Body of pancreas (tissue), 4 donors: ENCODE measurements at regions not wholly inside any gene's neighbourhood (a gene's known extent, or its start where the extent isn't known, plus 50 kb on each side); places are given as distances from the start of the nearest gene placed in this dataset.
A peak's percentile ranks its signal among the peaks of the same experiment; 100 is the strongest.
"Not testable (repeated sequence)": the region's sequence is repeated elsewhere in the genome, so short reads cannot be mapped to it uniquely, and the experiment has no call there.

Experiments
- ATAC-seq: fragments of 150-250 bp; one replicate; pipeline ENCODE4 v1.9.1; 2016
- DNase-seq, 4 donors: peaks; one replicate each; pipeline ENCODE4 v3.0.0-alpha.2; 2019
- H3K27ac ChIP-seq, 4 donors: fragments of 200-600 bp; sonication (generic); 1 replicate in 3 of 4; 2 replicates in 1 of 4; pipeline versions ENCODE4 v1.5.1 to v1.6.1; 2016 to 2019; ENCODE audit warnings: mild to moderate bottlenecking in 1 of 4, mixed read lengths in 1 of 4, moderate library complexity in 1 of 4
- H3K27me3 ChIP-seq, 2 donors: fragments of 200-600 bp; sonication (generic); one replicate each; pipeline ENCODE4 v1.6.0; 2016; ENCODE audit warnings: mild to moderate bottlenecking in 1 of 2
- H3K36me3 ChIP-seq, 2 donors: fragments of 200-600 bp; sonication (generic); replicated peaks in 1 of 2; 2 replicates each; pipeline ENCODE4 v1.5.1; 2016; ENCODE audit warnings: low read depth in 2 of 2; ENCODE audit not compliant: insufficient read depth in 1 of 2
- H3K4me1 ChIP-seq: fragments of 200-600 bp; sonication (generic); one replicate; pipeline ENCODE4 v1.6.0; 2016
- H3K4me3 ChIP-seq, 2 donors: fragments of 200-600 bp; sonication (generic); 1 replicate in 1 of 2; 2 replicates in 1 of 2; pipeline ENCODE4 v1.5.1; 2016 to 2019
- H3K9me3 ChIP-seq, 3 donors: fragments of 200-600 bp; sonication (generic); 1 replicate in 2 of 3; 2 replicates in 1 of 3; pipeline ENCODE4 v1.5.1; 2016
- CTCF ChIP-seq, 7 experiments: fragments of 450-650 bp in 4 of 7; fragments of 200-600 bp in 3 of 7; sonication (generic) in 3 of 7; IDR thresholded peaks; one replicate each; pipeline ENCODE4 v1.5.1; 2016 to 2019; ENCODE audit warnings: antibody characterized with exemption in 7 of 7
- POLR2A ChIP-seq, 3 donors: fragments of 450-650 bp; IDR thresholded peaks; one replicate each; pipeline ENCODE4 v1.6.1; 2016; ENCODE audit warnings: antibody characterized with exemption in 3 of 3, mild to moderate bottlenecking in 2 of 3
- WGBS, 2 donors: methylation state at CpG; one replicate each; pipeline ENCODE4 v1.1.5; 2017; 5-methylcytosine and 5-hydroxymethylcytosine counted together
- intact Hi-C: fragments of 100-400 bp; cut with DNase I; formaldehyde crosslinking; loops from one replicate; pipeline ENCODE4 v1.15.1; 2023

- Histone ChIP-seq H3K9me3 (no peaks in the 10 kb centered on the region), H3K4me3 (no peak overlapping the region), H3K27ac (no peak overlapping the region), H3K27me3 (no peaks in the 10 kb centered on the region), H3K4me1 (no peaks in the 10 kb centered on the region), H3K36me3 (no peaks in the 10 kb centered on the region)
- ATAC-seq (no peak), DNase-seq (no peak)
- TF ChIP-seq CTCF (IDR thresholded peaks at IDR 0.05) (no peak), POLR2A (IDR thresholded peaks at IDR 0.05) (no peak)
- intact Hi-C loops, result no loop called here
- WGBS, 2 donors, result 20 to 25% methylated on average over 4 of the region's 4 CpGs
These were observed 85.9 kb downstream of the MAGED4 start for GRCh38 chrX:52270453-52271116.

GRCh38 chrX:52271206-52271605 is 86.5 kb downstream of the MAGED4 start:
- H3K27me3 ChIP-seq, result no peaks in the 10 kb centered on the region
- no peak overlapping the region for H3K4me3 ChIP-seq
- H3K36me3 ChIP-seq, result no peaks in the 10 kb centered on the region
- no peak for ATAC-seq
- peak in 3 of 7 experiments; percentile 6 to 33 (median 16) for TF ChIP-seq CTCF (IDR thresholded peaks at IDR 0.05)
- no peak for TF ChIP-seq POLR2A (IDR thresholded peaks at IDR 0.05)
- intact Hi-C loops, result no loop called here
- WGBS, 2 donors, result 7% methylated on average over 2 of the region's 2 CpGs; no CpG with 5 or more reads in 1 of the 2 donors
- H3K9me3 ChIP-seq, result no peaks in the 10 kb centered on the region
- H3K27ac ChIP-seq, result no peak overlapping the region
- DNase-seq, result peak in 2 of 4 donors; percentile 11 to 32
- no peaks in the 10 kb centered on the region for H3K4me1 ChIP-seq

- intact Hi-C loops, result no loop called here
- no peak for DNase-seq
- no peaks in the 10 kb centered on the region for H3K27me3 ChIP-seq
- 33 to 58% methylated on average over 1 to 8 of the region's 8 CpGs for whole genome bisulfite sequencing, 2 donors
- H3K27ac ChIP-seq, result no peak overlapping the region
- ATAC-seq, result no peak
- TF ChIP-seq CTCF (IDR thresholded peaks at IDR 0.05) (no peak), POLR2A (IDR thresholded peaks at IDR 0.05) (no peak)
- H3K36me3 ChIP-seq, result no peaks in the 10 kb centered on the region
- no peak overlapping the region for H3K4me3 ChIP-seq
- H3K9me3 ChIP-seq, result peaks cover 0 to 4% (median 0%) of the 10 kb centered on the region in 3 donors
- peaks cover 7% of the 10 kb centered on the region for H3K4me1 ChIP-seq
These were observed 91.2 kb upstream of the XAGE2 start for GRCh38 chrX:52277666-52278065.

- TF ChIP-seq POLR2A (IDR thresholded peaks at IDR 0.05) (no peak), CTCF (IDR thresholded peaks at IDR 0.05) (no peak)
- peak overlapping the region in 2 of 4 donors; percentile 55 to 67 for H3K27ac ChIP-seq
- ATAC-seq (peak; percentile 96), DNase-seq (peak in 3 of 4 donors; percentile 15 to 43 (median 22))
- H3K27me3 ChIP-seq, result no peaks in the 10 kb centered on the region
- 28 to 54% methylated on average over 2 of the region's 2 CpGs for WGBS, 2 donors
- intact Hi-C loops, result no loop called here
- no peaks in the 10 kb centered on the region for H3K36me3 ChIP-seq
- peaks cover 7% of the 10 kb centered on the region for H3K4me1 ChIP-seq
- H3K9me3 ChIP-seq, result peaks cover 0 to 4% (median 0%) of the 10 kb centered on the region in 3 donors
- H3K4me3 ChIP-seq, result no peak overlapping the region
These were observed 88.0 kb upstream of the XAGE2 start for GRCh38 chrX:52280812-52281211.

- no peak for DNase-seq
- 80 to 83% methylated on average over 1 to 12 of the region's 14 CpGs for WGBS, 2 donors
- H3K27me3 ChIP-seq, result no peaks in the 10 kb centered on the region
These were observed 84.0 kb upstream of the XAGE2 start for GRCh38 chrX:52284865-52285264.

GRCh38 chrX:52298968-52299367 is 69.9 kb upstream of the XAGE2 start:
- DNase-seq, H3K27me3 ChIP-seq, H3K27ac ChIP-seq, H3K4me1 ChIP-seq, ATAC-seq, H3K9me3 ChIP-seq, intact Hi-C loops, H3K36me3 ChIP-seq, H3K4me3 ChIP-seq: not testable (repeated sequence)
- WGBS, 2 donors, result 45% methylated on average over 6 of the region's 6 CpGs; no CpG with 5 or more reads in 1 of the 2 donors

More at GRCh38 chrX:52284865-52285264, 84.0 kb upstream of the XAGE2 start:
- TF ChIP-seq CTCF (IDR thresholded peaks at IDR 0.05) (no peak), POLR2A (IDR thresholded peaks at IDR 0.05) (no peak)
- ATAC-seq, result no peak
- Histone ChIP-seq H3K27ac (no peak overlapping the region), H3K4me1 (peaks cover 7% of the 10 kb centered on the region), H3K36me3 (no peaks in the 10 kb centered on the region), H3K4me3 (no peak overlapping the region), H3K9me3 (peaks cover 0 to 4% (median 0%) of the 10 kb centered on the region in 3 donors)
- intact Hi-C loops, result no loop called here

- WGBS, 2 donors, result 89 to 100% methylated on average over 1 of the region's 1 CpG
- H3K9me3 ChIP-seq, DNase-seq, H3K27ac ChIP-seq, ATAC-seq, H3K4me3 ChIP-seq, H3K27me3 ChIP-seq, intact Hi-C loops, H3K4me1 ChIP-seq, H3K36me3 ChIP-seq: not testable (repeated sequence)
These were observed 60.3 kb upstream of the XAGE2 start for GRCh38 chrX:52308532-52308931.
